Endothelial cell of umbilical vein (primary cell): ENCODE measurements at regions not wholly inside any gene's neighbourhood (a gene's known extent, or its start where the extent isn't known, plus 50 kb on each side); places are given as distances from the start of the nearest gene placed in this dataset.

Experiments
- BruUV-seq: library from RNA; stranded (reverse); fragments of 400-500 nt; replicated peaks from 2 replicates; lab custom pipeline; 2021; lab: Mats Ljungman, UMichigan
- CTCF ChIA-PET: fragments of 300-600, 350-600 bp; sonication (Branson Sonifier 250); formaldehyde crosslinking; loops from one replicate; lab custom pipeline; 2021; ENCODE audit warnings: antibody characterized with exemption, inconsistent platforms; lab: Charles Lee
- POLR2A ChIA-PET: fragments of 300-600, 350-600 bp; sonication (Branson Sonifier 250); formaldehyde crosslinking; loops from one replicate; lab custom pipeline; 2021; ENCODE audit warnings: antibody characterized with exemption, inconsistent platforms; lab: Charles Lee
- DNase-seq: peaks from one replicate; pipeline ENCODE4 v3.0.0-alpha.2; 2011; ENCODE audit warnings: low read depth, low spot score
- FAIRE-seq: peaks from 2 replicates; lab custom pipeline; 2011; peaks lifted over from hg19 to GRCh38; lab: Jason Lieb, UNC
- H2AFZ ChIP-seq: 2 replicates; pipeline ENCODE4 v1.6.0; 2012; ENCODE audit warnings: low read depth, low read length, control low read depth, inconsistent platforms
- H3K27ac ChIP-seq: 2 replicates; pipeline ENCODE4 v1.5.1; 2011; ENCODE audit warnings: low read depth, mild to moderate bottlenecking, control low read depth, low read length, moderate library complexity; ENCODE audit not compliant: insufficient read depth
- H3K27me3 ChIP-seq, 2 experiments: 2 replicates each; pipeline versions ENCODE4 v1.6.0 to v1.6.1; 2011; ENCODE audit warnings: low read length in 2 of 2, mixed read lengths in 1 of 2; ENCODE audit not compliant: control insufficient read depth in 2 of 2, insufficient read depth in 2 of 2
- H3K36me3 ChIP-seq, 2 experiments: 2 replicates in 1 of 2; 3 replicates in 1 of 2; pipeline ENCODE4 v1.5.1; 2011; ENCODE audit warnings: low read length in 2 of 2, mild to moderate bottlenecking in 1 of 2, moderate library complexity in 1 of 2; ENCODE audit not compliant: control insufficient read depth in 2 of 2, insufficient read depth in 2 of 2; ENCODE audit errors: extremely low read depth in 1 of 2
- H3K4me1 ChIP-seq: 3 replicates; pipeline ENCODE4 v1.5.1; 2011; ENCODE audit warnings: mild to moderate bottlenecking, low read length; ENCODE audit not compliant: control insufficient read depth, insufficient read depth; ENCODE audit errors: extremely low read depth
- H3K4me2 ChIP-seq: 2 replicates; pipeline ENCODE4 v1.6.1; 2011; ENCODE audit warnings: low read length, control low read depth, mixed read lengths; ENCODE audit not compliant: insufficient read depth
- H3K4me3 ChIP-seq, 3 experiments: fragments of 200-600 bp in 1 of 3; sonication (generic), shearing (Covaris generic) in 1 of 3; replicated peaks in 1 of 3; 2 replicates each; pipeline ENCODE4 v1.5.1; 2011 to 2016; ENCODE audit warnings: control low read depth in 3 of 3, low read length in 3 of 3, mild to moderate bottlenecking in 2 of 3, inconsistent platforms in 1 of 3, low read depth in 1 of 3, moderate library complexity in 1 of 3; ENCODE audit not compliant: insufficient read depth in 1 of 3
- H3K79me2 ChIP-seq: 2 replicates; pipeline ENCODE4 v1.6.0; 2012; ENCODE audit warnings: low read length, inconsistent platforms; ENCODE audit not compliant: control insufficient read depth, insufficient read depth
- H3K9ac ChIP-seq: replicated peaks from 2 replicates; pipeline ENCODE3; 2011; ENCODE audit warnings: low read length, control low read depth; ENCODE audit not compliant: insufficient read depth; ENCODE audit errors: extremely low read depth
- H3K9me1 ChIP-seq: replicated peaks from 3 replicates; pipeline ENCODE4 v1.6.0; 2011; ENCODE audit warnings: mild to moderate bottlenecking, low read length; ENCODE audit not compliant: control insufficient read depth, insufficient read depth; ENCODE audit errors: extremely low read depth
- H3K9me3 ChIP-seq: replicated peaks from 2 replicates; pipeline ENCODE4 v1.5.1; 2012; ENCODE audit warnings: low read length, inconsistent platforms; ENCODE audit not compliant: control insufficient read depth, insufficient read depth
- H4K20me1 ChIP-seq: replicated peaks from 2 replicates; pipeline ENCODE3; 2011; ENCODE audit warnings: mild to moderate bottlenecking, low read length; ENCODE audit not compliant: control insufficient read depth, insufficient read depth; ENCODE audit errors: extremely low read depth
- EZH2 ChIP-seq: IDR thresholded peaks from 2 replicates; pipeline ENCODE4 v1.6.1; 2012; ENCODE audit warnings: borderline replicate concordance, low read depth, mild to moderate bottlenecking, moderate library complexity, low read length, inconsistent platforms; ENCODE audit not compliant: severe bottlenecking
- FOS ChIP-seq: IDR thresholded peaks from 2 replicates; pipeline ENCODE4 v1.6.1; 2011; ENCODE audit warnings: mild to moderate bottlenecking, low read length, moderate library complexity, borderline replicate concordance; ENCODE audit not compliant: insufficient read depth
- GATA2 ChIP-seq: IDR thresholded peaks from 2 replicates; pipeline ENCODE4 v1.7.0; 2011; ENCODE audit warnings: low read depth, mild to moderate bottlenecking, moderate library complexity, mixed read lengths, low read length; ENCODE audit not compliant: insufficient read length, insufficient read depth
- JUN ChIP-seq: IDR thresholded peaks from 2 replicates; pipeline ENCODE4 v1.6.1; 2011; ENCODE audit warnings: borderline replicate concordance, low read depth; ENCODE audit not compliant: insufficient read length, insufficient read depth
- MAX ChIP-seq: IDR thresholded peaks from 2 replicates; pipeline ENCODE4 v1.6.1; 2011; ENCODE audit not compliant: insufficient read depth, insufficient read length
- MYC ChIP-seq: IDR thresholded peaks from one replicate; pipeline ENCODE4 v1.6.1; 2011; ENCODE audit warnings: mild to moderate bottlenecking, low read depth, low read length
- POLR2A ChIP-seq: IDR thresholded peaks from 2 replicates; pipeline ENCODE4 v1.6.1; 2012; ENCODE audit warnings: low read depth, mild to moderate bottlenecking, control low read depth, low read length
- POLR2AphosphoS5 ChIP-seq: IDR thresholded peaks from 2 replicates; pipeline ENCODE4 v1.6.1; 2012; ENCODE audit warnings: low read depth, mild to moderate bottlenecking, control low read depth, low read length, moderate library complexity; ENCODE audit not compliant: insufficient read depth
- dilution Hi-C: fragments of 300-500 bp; cut with MboI; formaldehyde crosslinking; loops from one replicate; pipeline ENCODE4 v1.15.0; 2019; ENCODE audit warnings: low sequenced_read_pairs; ENCODE audit not compliant: extremely low pct_ligation_motif_present
- intact Hi-C: fragments of 100-400 bp; cut with micrococcal nuclease; formaldehyde crosslinking; loops from one replicate; pipeline ENCODE4 v1.10.0; 2022
- TF ChIP-seq, protein P1 (sequence below), 2 donors: IDR thresholded peaks; 1 replicate in 1 of 2; 2 replicates in 1 of 2; pipeline ENCODE4 v1.5.1; 2011; ENCODE audit warnings: low read length in 2 of 2, mild to moderate bottlenecking in 2 of 2, moderate library complexity in 2 of 2, control low read depth in 1 of 2, inconsistent platforms in 1 of 2, low read depth in 1 of 2; ENCODE audit not compliant: insufficient read depth in 1 of 2; ENCODE audit errors: extremely low read depth in 1 of 2

GRCh38 chr14:50012644-50013043, 103.7 kb downstream of the VCPKMT start:
- no peak for TF ChIP-seq MAX
- TF ChIP-seq MYC = no peak
- TF ChIP-seq GATA2 = no peak
- no peak for TF ChIP-seq FOS
- Histone ChIP-seq H3K4me1 (no peaks in the 10 kb centered on the region), H3K4me2 (no peak overlapping the region), H3K36me3 (no peaks in the 10 kb centered on the region), H4K20me1 (no peaks in the 10 kb centered on the region), H3K27ac (no peak overlapping the region), H3K9me3 (no peaks in the 10 kb centered on the region), H3K9ac (no peak overlapping the region), H2AFZ (no peak overlapping the region), H3K79me2 (no peaks in the 10 kb centered on the region), H3K4me3 (no peak overlapping the region), H3K27me3 (peaks cover 0 to 6% of the 10 kb centered on the region in 2 experiments), H3K9me1 (no peaks in the 10 kb centered on the region)
- ChIA-PET POLR2A (interaction anchor here (0.7 kb wide), 1 partner anchor 29 kb away, joined by 3 read pairs; no protein-coding TSS in a partner anchor), CTCF (interaction anchor here (1.6 to 1.7 kb wide), 3 partner anchors 9 to 133 kb away, joined by 4 to 5 read pairs (median 5); no protein-coding TSS in a partner anchor)
- DNase-seq (no peak), FAIRE-seq (no peak)
- no TSS peak for BruUV-seq
- intact Hi-C loops = no loop called here
- dilution Hi-C loops = no loop called here

DNA sequence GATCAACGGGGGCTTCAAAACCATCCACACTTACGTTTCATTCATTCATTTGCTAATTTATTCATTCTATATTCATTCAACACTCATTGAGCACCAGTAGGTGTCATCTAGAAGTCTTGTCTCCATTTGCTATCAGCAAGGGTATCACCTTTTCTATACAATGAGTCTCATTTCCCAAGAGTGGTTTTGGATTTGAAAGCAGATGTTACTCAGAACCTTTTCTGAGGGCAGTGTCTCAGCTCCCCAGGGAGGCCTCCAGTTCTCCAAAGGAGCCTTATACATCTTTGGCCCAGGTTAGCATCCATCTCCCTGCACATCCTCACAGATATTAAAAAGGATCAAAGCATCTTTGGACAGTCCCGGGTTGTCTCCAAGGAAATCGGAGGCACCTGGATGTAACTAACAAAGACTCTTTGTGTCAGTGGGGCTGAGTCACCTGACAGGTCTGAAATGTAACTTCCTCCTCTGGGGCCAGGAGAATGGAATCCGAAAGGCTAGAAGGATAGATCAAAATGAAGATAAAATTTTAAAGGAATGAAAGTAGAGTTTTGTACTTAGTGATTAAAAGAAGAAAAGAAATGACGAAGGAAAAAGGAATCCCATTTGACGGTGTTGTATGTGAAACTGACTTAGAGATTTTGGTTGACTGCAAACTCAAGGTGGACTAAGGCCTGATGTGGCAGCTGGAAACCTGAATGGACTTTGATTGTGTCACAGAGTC, 103.0 kb downstream of the VCPKMT start:
- Histone ChIP-seq H3K4me2 (no peak overlapping the region), H4K20me1 (no peaks in the 10 kb centered on the region), H3K9me3 (no peaks in the 10 kb centered on the region), H2AFZ (no peak overlapping the region), H3K9ac (no peak overlapping the region), H3K27me3 (peaks cover 0 to 6% of the 10 kb centered on the region in 2 experiments), H3K4me3 (no peak overlapping the region), H3K27ac (no peak overlapping the region), H3K36me3 (no peaks in the 10 kb centered on the region), H3K4me1 (no peaks in the 10 kb centered on the region), H3K79me2 (no peaks in the 10 kb centered on the region), H3K9me1 (no peaks in the 10 kb centered on the region)
- DNase-seq (no peak), FAIRE-seq (no peak)
- dilution Hi-C loops (no loop called here), intact Hi-C loops (no loop called here)
- BruUV-seq = no TSS peak
- TF ChIP-seq GATA2 = no peak
- TF ChIP-seq, protein P1, sequence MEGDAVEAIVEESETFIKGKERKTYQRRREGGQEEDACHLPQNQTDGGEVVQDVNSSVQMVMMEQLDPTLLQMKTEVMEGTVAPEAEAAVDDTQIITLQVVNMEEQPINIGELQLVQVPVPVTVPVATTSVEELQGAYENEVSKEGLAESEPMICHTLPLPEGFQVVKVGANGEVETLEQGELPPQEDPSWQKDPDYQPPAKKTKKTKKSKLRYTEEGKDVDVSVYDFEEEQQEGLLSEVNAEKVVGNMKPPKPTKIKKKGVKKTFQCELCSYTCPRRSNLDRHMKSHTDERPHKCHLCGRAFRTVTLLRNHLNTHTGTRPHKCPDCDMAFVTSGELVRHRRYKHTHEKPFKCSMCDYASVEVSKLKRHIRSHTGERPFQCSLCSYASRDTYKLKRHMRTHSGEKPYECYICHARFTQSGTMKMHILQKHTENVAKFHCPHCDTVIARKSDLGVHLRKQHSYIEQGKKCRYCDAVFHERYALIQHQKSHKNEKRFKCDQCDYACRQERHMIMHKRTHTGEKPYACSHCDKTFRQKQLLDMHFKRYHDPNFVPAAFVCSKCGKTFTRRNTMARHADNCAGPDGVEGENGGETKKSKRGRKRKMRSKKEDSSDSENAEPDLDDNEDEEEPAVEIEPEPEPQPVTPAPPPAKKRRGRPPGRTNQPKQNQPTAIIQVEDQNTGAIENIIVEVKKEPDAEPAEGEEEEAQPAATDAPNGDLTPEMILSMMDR (IDR thresholded peaks at IDR 0.05; ENCODE audit: extremely low read depth in 1 of 2, insufficient read depth in 1 of 2, low read depth in 1 of 2, low read length in 2 of 2) = no peak
- TF ChIP-seq POLR2AphosphoS5 = no peak
- TF ChIP-seq MYC = no peak
- no peak for TF ChIP-seq FOS
- no peak for TF ChIP-seq MAX
- no peak for TF ChIP-seq EZH2
- TF ChIP-seq POLR2A = no peak
- no peak for TF ChIP-seq JUN
- ChIA-PET CTCF (interaction anchor here (1.6 kb wide), 1 partner anchor 14 kb away, joined by 4 read pairs; no protein-coding TSS in a partner anchor), POLR2A (interaction anchor here (0.7 kb wide), 1 partner anchor 28 kb away, joined by 3 read pairs; no protein-coding TSS in a partner anchor)
